HepG2 (cell line): ENCODE measurements at regions not wholly inside any gene's neighbourhood (a gene's known extent, or its start where the extent isn't known, plus 50 kb on each side); places are given as distances from the start of the nearest gene placed in this dataset.
"Not testable (repeated sequence)": the region's sequence is repeated elsewhere in the genome, so short reads cannot be mapped to it uniquely, and the experiment has no call there.

Experiments
- ATAC-seq: fragments of 200-7000 bp; cut with Tn5 transposase; 3 replicates; pipeline ENCODE4 v1.9.1; 2020; ENCODE audit warnings: mild to moderate bottlenecking, moderate library complexity
- BruUV-seq: library from RNA; stranded (reverse); fragments of 400-500 nt; replicated peaks from 2 replicates; lab custom pipeline; 2021; lab: Mats Ljungman, UMichigan
- CTCF ChIA-PET: fragments of 300-600 bp; formaldehyde crosslinking; extraction: SDS; loops from one replicate; lab custom pipeline; 2021; ENCODE audit warnings: low total read pairs, inconsistent platforms, low intra/inter-chr PET ratio; lab: Yijun Ruan, JAX
- POLR2A ChIA-PET: fragments of 350-600 bp; sonication (Branson Sonifier 250); formaldehyde crosslinking; loops from one replicate; lab custom pipeline; 2020; ENCODE audit warnings: antibody characterized with exemption, inconsistent platforms; lab: Yijun Ruan, JAX
- DNase-seq: peaks from one replicate; pipeline ENCODE4 v3.0.0-alpha.2; 2015; ENCODE audit warnings: low spot score
- FAIRE-seq: peaks from 3 replicates; lab custom pipeline; 2011; peaks lifted over from hg19 to GRCh38; lab: Jason Lieb, UNC
- H2AFZ ChIP-seq: one replicate; pipeline ENCODE4 v1.6.1; 2011; ENCODE audit warnings: low read length, inconsistent platforms
- H3K27ac ChIP-seq: fragments of 300-600 bp; 3 replicates; pipeline ENCODE4 v1.8.0; 2011; ENCODE audit warnings: mixed run types, mild to moderate bottlenecking, mixed read lengths, low read length, inconsistent platforms; ENCODE audit not compliant: insufficient read depth; ENCODE audit errors: extremely low read length
- H3K27me3 ChIP-seq, 2 experiments: fragments of 200-600 bp in 1 of 2; 2 replicates in 1 of 2; 3 replicates in 1 of 2; pipeline versions ENCODE4 v1.6.0 to v1.8.0; 2011; ENCODE audit warnings: low read length in 2 of 2, mild to moderate bottlenecking in 2 of 2, moderate library complexity in 2 of 2, inconsistent platforms in 1 of 2; ENCODE audit not compliant: insufficient read depth in 2 of 2, control insufficient read depth in 1 of 2
- H3K36me3 ChIP-seq, 2 experiments: fragments of 200-600 bp in 1 of 2; replicated peaks in 1 of 2; 2 replicates in 1 of 2; 3 replicates in 1 of 2; pipeline versions ENCODE4 v1.5.1 to v1.8.0; 2011; ENCODE audit warnings: low read length in 2 of 2, inconsistent platforms in 1 of 2; ENCODE audit not compliant: insufficient read depth in 2 of 2, control insufficient read depth in 1 of 2
- H3K4me1 ChIP-seq: 2 replicates; pipeline ENCODE4 v1.5.1; 2012; ENCODE audit warnings: low read length, inconsistent platforms; ENCODE audit not compliant: insufficient read depth
- H3K4me2 ChIP-seq: 2 replicates; pipeline ENCODE4 v1.6.0; 2011; ENCODE audit warnings: low read depth, low read length, inconsistent platforms
- H3K4me3 ChIP-seq, 3 experiments: fragments of 200-600 bp in 1 of 3; sonication (generic), shearing (Covaris generic) in 1 of 3; replicated peaks in 1 of 3; 2 replicates each; pipeline ENCODE4 v1.5.1; 2011 to 2016; ENCODE audit warnings: low read length in 3 of 3, inconsistent platforms in 2 of 3, low read depth in 2 of 3, mild to moderate bottlenecking in 2 of 3, control low read depth in 1 of 3, mixed read lengths in 1 of 3; ENCODE audit not compliant: insufficient read depth in 1 of 3
- H3K79me2 ChIP-seq: one replicate; pipeline ENCODE4 v1.6.1; 2011; ENCODE audit warnings: low read length, inconsistent platforms; ENCODE audit not compliant: insufficient read depth
- H3K9ac ChIP-seq: 2 replicates; pipeline ENCODE4 v1.6.0; 2011; ENCODE audit warnings: mild to moderate bottlenecking, low read depth, low read length, inconsistent platforms; ENCODE audit not compliant: insufficient read depth
- H3K9me3 ChIP-seq: 2 replicates; pipeline ENCODE4 v1.5.1; 2012; ENCODE audit warnings: mild to moderate bottlenecking, low read length
- H4K20me1 ChIP-seq: 2 replicates; pipeline ENCODE4 v1.6.0; 2011; ENCODE audit warnings: inconsistent platforms, mild to moderate bottlenecking, low read length, moderate library complexity; ENCODE audit not compliant: insufficient read depth
- ATAD3A ChIP-seq: sonication (generic); formaldehyde crosslinking; IDR thresholded peaks from 2 replicates; pipeline ENCODE4 v1.4.0; 2020; ENCODE audit warnings: missing genetic modification reagents
- CERS6 ChIP-seq: sonication (generic); formaldehyde crosslinking; IDR thresholded peaks from 2 replicates; pipeline ENCODE4 v1.5.0; 2020; ENCODE audit warnings: missing genetic modification reagents
- FUBP1 ChIP-seq: sonication (generic); formaldehyde crosslinking; IDR thresholded peaks from 2 replicates; pipeline ENCODE4 v1.5.1; 2020; ENCODE audit warnings: missing genetic modification reagents, mild to moderate bottlenecking, borderline replicate concordance
- HOXD1 ChIP-seq: sonication (generic); formaldehyde crosslinking; IDR thresholded peaks from 2 replicates; pipeline ENCODE4 v1.5.0; 2020; ENCODE audit warnings: missing genetic modification reagents
- PITX1 ChIP-seq: sonication (generic); formaldehyde crosslinking; IDR thresholded peaks from 2 replicates; pipeline ENCODE4 v1.5.1; 2020; ENCODE audit warnings: mild to moderate bottlenecking, missing genetic modification reagents
- ZMAT5 ChIP-seq: sonication (generic); formaldehyde crosslinking; IDR thresholded peaks from 2 replicates; pipeline ENCODE4 v1.5.0; 2020; ENCODE audit warnings: mild to moderate bottlenecking, low read depth, missing genetic modification reagents, borderline replicate concordance
- ZNF646 ChIP-seq: sonication (generic); formaldehyde crosslinking; IDR thresholded peaks from 2 replicates; pipeline ENCODE4 v1.9.0; 2021; ENCODE audit warnings: mild to moderate bottlenecking, missing genetic modification reagents
- WGBS: methylation state at CpG from one replicate; pipeline ENCODE4 v1.1.6; 2017; ENCODE audit warnings: low lambda C conversion rate; 5-methylcytosine and 5-hydroxymethylcytosine counted together
- in situ Hi-C: cut with HindIII; loops from 2 replicates; pipeline ENCODE4 v1.10.0; 2017; ENCODE audit warnings: low pct_unique_long_range_greater_than_20kb; ENCODE audit not compliant: extremely low pct_ligation_motif_present
- intact Hi-C: fragments of 100-400 bp; cut with micrococcal nuclease; formaldehyde crosslinking; loops from one replicate; pipeline ENCODE4 v1.10.0; 2022; ENCODE audit not compliant: unreplicated experiment

GRCh38 chrY:12496007-12496406, 205.0 kb upstream of the USP9Y start (continued):
- no peak for TF ChIP-seq ZMAT5 (CRISPR knock-in tag)

DNA sequence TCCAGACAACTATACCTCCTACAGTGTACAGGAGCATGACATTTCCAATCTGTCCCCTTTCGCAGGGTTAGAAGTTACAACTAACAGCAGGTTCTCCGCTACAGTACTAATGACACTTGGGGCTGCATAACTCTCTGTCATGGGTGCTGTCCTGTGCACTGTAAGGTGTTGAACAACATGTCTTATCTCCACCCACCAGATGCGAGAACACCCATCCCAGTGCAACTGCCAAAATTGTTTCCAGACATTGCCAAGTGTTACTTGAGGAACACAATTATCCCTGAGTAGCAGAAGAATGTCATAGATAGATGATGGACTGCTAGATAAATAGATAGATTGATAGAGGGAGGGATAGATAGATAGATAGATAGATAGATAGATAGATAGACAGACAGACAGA, 200.9 kb upstream of the USP9Y start:
- in situ Hi-C loops (no loop called here), intact Hi-C loops (no loop called here)
- no peak for FAIRE-seq
- TF ChIP-seq ZNF646 (CRISPR knock-in tag) (no peak), CERS6 (CRISPR knock-in tag) (no peak), ATAD3A (CRISPR knock-in tag) (no peak), PITX1 (no peak), FUBP1 (CRISPR knock-in tag) (no peak), HOXD1 (CRISPR knock-in tag) (no peak)
- H3K27me3 ChIP-seq, result no peaks in the 10 kb centered on the region
- H4K20me1 ChIP-seq, result no peaks in the 10 kb centered on the region
- H3K36me3 ChIP-seq, result no peaks in the 10 kb centered on the region
- H3K4me1 ChIP-seq, result no peaks in the 10 kb centered on the region
- no peak overlapping the region for H3K27ac ChIP-seq
- no peaks in the 10 kb centered on the region for H3K79me2 ChIP-seq
- ATAC-seq, result no peak
- ChIA-PET CTCF (no interaction called here), POLR2A (no interaction called here)
- no TSS peak for BruUV-seq
- no peak for DNase-seq
- H2AFZ ChIP-seq, result no peak overlapping the region
- no peak overlapping the region for H3K4me3 ChIP-seq
- no peak overlapping the region for H3K9ac ChIP-seq
- no peaks in the 10 kb centered on the region for H3K9me3 ChIP-seq
- 13% methylated on average over 1 of the region's 3 CpGs for WGBS
- H3K4me2 ChIP-seq, result no peak overlapping the region

GRCh38 chrY:12504028-12504427, 197.0 kb upstream of the USP9Y start:
- intact Hi-C loops, H4K20me1 ChIP-seq, CTCF ChIA-PET, FAIRE-seq, H3K4me3 ChIP-seq, H3K27ac ChIP-seq, H3K9me3 ChIP-seq, ATAC-seq, H3K4me1 ChIP-seq, DNase-seq, H3K36me3 ChIP-seq, H2AFZ ChIP-seq, BruUV-seq, H3K9ac ChIP-seq, H3K27me3 ChIP-seq, in situ Hi-C loops, H3K79me2 ChIP-seq, H3K4me2 ChIP-seq, POLR2A ChIA-PET: not testable (repeated sequence)
- WGBS, result 83% methylated on average over 2 of the region's 4 CpGs
